CD4-positive, alpha-beta T cell treated with Interleukin-2 at 100 ng/mL for 4 hours (primary cell): ENCODE measurements at regions not wholly inside any gene's neighbourhood (a gene's known extent, or its start where the extent isn't known, plus 50 kb on each side); places are given as distances from the start of the nearest gene placed in this dataset.

Experiments used
- DNase-seq: peaks from one replicate; pipeline ENCODE4 v3.0.0-alpha.2; 2020; ENCODE audit warnings: low spot score

DNA sequence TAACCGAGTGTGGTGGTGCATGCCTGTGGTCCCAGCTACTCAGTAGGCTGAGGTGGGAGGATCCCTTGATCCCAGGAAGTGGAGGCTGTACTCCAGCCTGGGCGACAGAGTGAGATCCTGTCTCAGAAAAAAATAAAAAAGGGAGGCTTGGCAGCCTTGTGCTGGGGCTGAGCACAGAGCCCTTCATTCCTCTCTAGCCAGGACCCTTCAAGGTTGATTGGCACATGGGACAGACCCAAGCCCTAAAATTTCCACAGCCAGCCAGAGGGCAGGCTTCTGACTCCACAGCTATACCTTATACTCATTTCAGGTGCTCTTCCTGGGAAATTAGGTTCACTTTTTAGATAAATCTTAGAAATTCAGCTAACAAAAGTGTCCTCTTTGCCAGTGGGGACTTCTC is 553.0 kb upstream of the CPEB2 start:
- DNase-seq: no peak

GRCh38 chr4:14452001-14452400 is 550.3 kb upstream of the CPEB2 start:
- DNase-seq: no peak

GRCh38 chr4:14452764-14453163 is 549.5 kb upstream of the CPEB2 start:
- DNase-seq: no peak

DNA sequence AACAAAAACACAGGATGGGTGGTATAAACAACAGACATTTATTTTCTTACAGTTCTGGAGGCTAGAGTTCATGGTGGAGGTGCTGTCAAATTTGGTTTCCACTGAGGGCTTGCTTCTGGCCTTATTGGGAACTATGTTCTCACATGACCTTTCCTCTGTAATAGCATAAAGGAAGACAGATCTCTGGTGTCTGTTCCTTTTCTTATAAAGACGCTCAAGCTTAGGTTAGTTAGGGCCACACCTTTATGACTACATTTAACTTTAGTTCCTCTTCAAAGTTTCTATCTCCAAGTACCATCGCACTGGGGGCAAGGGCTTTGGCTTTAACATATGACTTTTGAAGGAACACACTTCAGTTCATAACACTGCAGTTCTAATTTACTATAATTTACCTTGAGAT is 543.8 kb upstream of the CPEB2 start:
- no peak for DNase-seq

GRCh38 chr4:14465057-14465456 is 537.2 kb upstream of the CPEB2 start:
- DNase-seq: no peak

DNA sequence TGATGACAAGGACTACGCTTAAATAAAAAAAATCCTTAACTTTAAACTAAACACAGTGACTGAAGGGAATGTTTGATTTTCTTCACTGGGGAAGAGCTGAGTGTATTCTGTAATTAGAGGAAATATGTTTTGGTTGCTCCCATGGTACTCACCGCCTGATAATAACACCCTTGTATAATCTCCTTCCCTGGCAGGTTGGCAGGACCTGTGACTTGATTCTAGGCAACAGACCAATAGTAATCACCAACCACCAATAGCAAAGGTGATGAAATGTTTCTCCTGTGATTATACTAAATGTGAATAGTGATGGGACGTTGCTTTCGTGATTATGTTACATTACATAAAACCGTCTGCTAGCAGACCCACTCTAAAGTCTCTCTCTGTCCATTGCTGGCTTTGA is 536.8 kb upstream of the CPEB2 start:
- no peak for DNase-seq

DNA sequence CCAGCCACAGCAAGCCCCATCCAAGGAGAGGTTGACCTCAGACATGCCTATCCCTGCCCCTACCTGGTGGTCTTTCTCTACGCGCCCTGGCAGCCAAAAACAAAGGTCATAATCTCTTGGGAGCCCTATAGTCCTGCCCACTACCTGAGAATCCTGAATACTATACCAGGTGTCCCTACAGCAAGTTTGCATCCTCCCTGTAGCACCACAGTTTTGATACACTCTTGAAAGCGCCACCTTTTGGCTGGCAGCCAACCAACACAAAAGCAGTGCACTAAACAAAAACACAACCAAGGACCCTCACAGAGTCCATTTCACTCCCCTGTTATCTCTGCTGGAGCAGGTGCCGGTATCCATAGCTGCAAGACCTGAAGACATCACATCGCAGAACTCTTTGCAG is 523.8 kb upstream of the CPEB2 start:
- DNase-seq: no peak

DNA sequence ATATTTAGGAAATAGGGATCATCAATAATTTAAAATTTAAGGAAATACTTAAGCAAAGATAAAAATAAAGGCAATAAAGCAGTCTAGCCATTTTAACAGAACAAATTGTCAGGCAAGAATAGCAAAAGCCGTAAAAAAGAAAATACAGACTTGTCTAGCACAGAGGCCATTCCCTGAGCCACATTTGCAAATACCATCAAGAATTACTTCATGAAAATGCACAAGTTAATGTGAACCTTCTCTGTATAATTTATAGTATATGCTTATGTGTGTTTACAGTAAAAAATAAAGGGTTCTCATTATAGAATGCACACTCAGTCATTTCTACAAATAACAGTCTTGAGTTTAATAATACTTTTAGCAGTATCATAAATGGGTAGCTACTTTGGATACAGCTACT is 505.9 kb upstream of the CPEB2 start:
- no peak for DNase-seq

- no peak for DNase-seq
Observed at GRCh38 chr4:14496969-14497368, 505.3 kb upstream of the CPEB2 start.

GRCh38 chr4:14504162-14504561 is 498.1 kb upstream of the CPEB2 start:
- no peak for DNase-seq

DNA sequence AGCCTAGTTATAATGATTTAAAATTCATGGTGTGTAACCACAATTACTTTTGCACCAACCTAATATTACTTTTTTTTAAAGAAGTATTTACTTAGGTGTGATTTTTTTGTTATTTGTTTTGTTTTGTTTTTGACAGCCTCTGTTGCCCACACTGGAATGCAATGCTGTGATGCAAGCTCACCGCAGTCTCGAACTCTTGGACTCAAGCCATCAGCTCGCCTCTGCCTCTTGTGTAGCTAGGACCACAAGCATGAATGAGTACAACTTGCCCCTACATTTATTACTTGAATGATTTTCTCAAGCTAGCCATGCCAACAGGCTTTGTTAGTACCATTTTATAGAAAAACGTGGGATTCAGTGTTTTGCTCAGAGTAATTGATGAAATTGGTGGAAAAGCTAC is 488.8 kb upstream of the CPEB2 start:
- no peak for DNase-seq

- no peak for DNase-seq
Observed at GRCh38 chr4:14515556-14515955, 486.7 kb upstream of the CPEB2 start.

DNA sequence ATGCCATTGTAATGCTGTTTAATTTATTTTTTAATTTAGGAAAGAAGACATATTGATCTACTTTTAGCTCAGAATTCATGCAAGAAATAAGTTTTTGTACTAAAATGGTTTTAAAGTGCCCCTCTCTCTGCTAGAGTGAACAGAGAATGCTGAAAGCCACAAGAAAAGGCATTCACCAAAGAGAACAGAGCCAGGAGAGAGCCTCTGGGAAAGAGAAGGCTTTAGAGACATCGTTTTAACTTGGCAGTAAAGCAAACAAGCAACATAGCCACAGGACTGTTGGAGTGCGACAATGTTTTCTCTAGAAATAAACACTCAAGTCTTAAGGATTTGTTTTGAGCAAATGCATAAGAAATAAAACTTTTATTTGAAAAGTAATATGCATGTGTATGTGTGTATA is 484.1 kb upstream of the CPEB2 start:
- no peak for DNase-seq

- DNase-seq: no peak
Observed at GRCh38 chr4:14520171-14520570, 482.1 kb upstream of the CPEB2 start.

DNA sequence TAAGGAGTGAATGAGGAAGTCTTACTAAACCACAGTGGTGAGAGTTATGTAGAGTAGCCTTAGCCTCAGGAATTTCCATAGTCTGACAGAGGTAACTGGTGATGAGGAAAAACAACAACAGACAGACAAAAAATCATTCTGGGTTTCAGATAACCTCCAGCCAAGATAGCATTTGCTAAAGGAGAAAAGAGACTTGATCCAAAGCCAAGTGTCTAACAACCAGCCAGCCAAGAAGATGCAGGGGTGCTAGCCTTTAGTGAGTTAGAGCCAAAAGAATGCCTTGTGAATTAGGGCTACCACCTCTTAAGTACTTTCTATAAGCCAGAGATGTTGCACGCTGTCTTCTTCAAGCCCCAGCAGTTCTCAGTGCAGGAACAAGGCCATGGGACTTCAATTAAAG is 478.0 kb upstream of the CPEB2 start:
- no peak for DNase-seq

GRCh38 chr4:14528918-14529317 is 473.4 kb upstream of the CPEB2 start:
- DNase-seq: no peak

- no peak for DNase-seq
Observed at GRCh38 chr4:14529653-14530052, 472.6 kb upstream of the CPEB2 start.

GRCh38 chr4:14532436-14532835 is 469.8 kb upstream of the CPEB2 start:
- DNase-seq: no peak

GRCh38 chr4:14539246-14539645 is 463.0 kb upstream of the CPEB2 start:
- DNase-seq: no peak

GRCh38 chr4:14545163-14545562 is 457.1 kb upstream of the CPEB2 start:
- DNase-seq: no peak

- DNase-seq: no peak
Observed at GRCh38 chr4:14545807-14546206, 456.5 kb upstream of the CPEB2 start.

GRCh38 chr4:14552119-14552518 is 450.2 kb upstream of the CPEB2 start:
- DNase-seq: no peak

DNA sequence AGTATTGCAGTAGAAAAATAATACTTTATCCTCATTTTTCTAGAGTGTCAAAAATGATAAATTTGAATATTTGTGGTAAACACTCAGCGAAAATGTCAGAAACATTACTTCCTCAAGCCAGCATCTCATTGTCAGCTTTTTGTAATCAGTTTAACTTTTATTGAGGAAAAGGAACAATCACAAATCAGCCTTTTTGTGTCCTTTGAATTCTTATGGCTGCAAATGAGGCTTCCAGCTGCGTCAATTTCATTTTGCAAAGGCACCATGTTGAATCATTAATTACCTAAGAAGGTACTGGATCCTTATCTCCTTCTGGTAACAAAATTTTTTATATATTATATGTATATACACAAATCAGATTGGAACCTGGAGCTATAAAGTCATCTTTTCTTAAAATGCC is 442.6 kb upstream of the CPEB2 start:
- DNase-seq: no peak

- DNase-seq: no peak
Observed at GRCh38 chr4:14560577-14560976, 441.7 kb upstream of the CPEB2 start.

DNA sequence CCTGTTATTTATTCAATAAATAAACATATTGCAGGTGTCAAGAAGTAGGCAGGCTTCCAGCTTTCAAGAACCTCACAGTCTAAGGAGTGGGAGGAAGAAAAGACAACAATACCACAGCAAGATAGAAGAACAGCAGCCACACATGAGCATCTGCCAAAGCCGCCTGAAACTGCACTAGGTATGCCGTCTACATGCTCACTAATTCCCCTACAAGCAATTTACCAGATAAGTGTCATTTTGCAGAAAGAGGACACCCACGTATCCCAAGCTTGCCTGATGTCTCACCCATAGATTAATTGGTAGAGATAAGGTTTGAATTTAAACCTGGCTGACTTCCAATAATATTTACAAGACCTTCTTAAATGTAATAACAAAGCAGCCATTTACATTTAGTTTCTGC is 439.4 kb upstream of the CPEB2 start:
- DNase-seq: no peak
